ENCODE measurements at regions not wholly inside any gene's neighbourhood (a gene's known extent, or its start where the extent isn't known, plus 50 kb on each side); places are given as distances from the start of the nearest gene placed in this dataset.
"Not testable (repeated sequence)": the region's sequence is repeated elsewhere in the genome, so short reads cannot be mapped to it uniquely, and the experiment has no call there.

DNA sequence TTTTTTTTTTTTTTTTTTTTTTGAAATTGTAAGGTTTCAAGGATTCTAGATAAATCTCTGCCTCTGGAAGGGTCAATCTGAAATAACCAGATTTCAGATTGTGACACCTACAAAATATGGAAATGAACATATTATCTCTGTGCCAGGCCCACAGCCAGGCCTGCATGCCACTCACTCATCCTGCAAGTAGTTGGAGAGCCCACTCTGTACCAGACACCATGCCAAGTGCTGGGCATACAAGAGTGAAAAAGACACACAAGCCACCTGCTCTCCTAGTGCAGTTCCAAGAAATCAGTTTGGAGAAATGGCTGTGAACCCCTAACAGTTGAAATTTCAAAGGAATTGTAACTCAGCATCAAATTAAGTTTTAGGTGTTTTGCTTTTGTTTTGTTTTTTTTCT lies 145.9 kb upstream of the NOCT start:
- Histone ChIP-seq H3K9me3 (ENCODE audit: insufficient read depth, low read depth, low read length) (no peaks in the 10 kb centered on the region), H3K27me3 (ENCODE audit: insufficient read depth, low read length) (no peaks in the 10 kb centered on the region), H3K36me3 (ENCODE audit: insufficient read depth, low read length) (no peaks in the 10 kb centered on the region), H3K4me1 (ENCODE audit: insufficient read depth, low read length) (peaks cover 9% of the 10 kb centered on the region; the same call in 1 of the 2 replicates), H3K4me3 (ENCODE audit: low read length) (no peak overlapping the region), H3K9ac (ENCODE audit: low read depth, low read length) (no peak overlapping the region), H3K27ac (ENCODE audit: low read depth, low read length) (no peak overlapping the region)

DNA sequence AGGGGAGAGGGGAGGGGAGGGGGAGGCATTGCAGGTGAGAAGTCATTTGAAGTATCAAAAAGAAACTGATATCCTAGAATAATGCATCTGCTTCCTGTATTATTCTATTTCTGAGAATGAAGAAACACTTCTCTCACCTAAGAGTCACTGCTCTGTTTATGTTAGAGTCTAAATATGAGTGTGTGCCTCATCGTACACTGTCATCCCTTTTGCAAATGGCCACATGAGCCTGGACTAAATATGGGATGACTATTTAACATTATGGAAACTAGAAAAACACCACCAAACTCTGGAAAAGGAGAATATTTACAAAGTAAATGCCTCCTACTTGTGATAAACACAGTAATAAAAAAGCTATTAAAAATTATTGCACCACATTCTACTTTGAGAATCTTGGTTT lies 146.4 kb upstream of the NOCT start:
- Histone ChIP-seq H3K36me3 (ENCODE audit: insufficient read depth, low read length) (no peaks in the 10 kb centered on the region), H3K27me3 (ENCODE audit: insufficient read depth, low read length) (no peaks in the 10 kb centered on the region), H3K27ac (ENCODE audit: low read depth, low read length) (no peak overlapping the region), H3K4me1 (ENCODE audit: insufficient read depth, low read length) (peaks cover 9% of the 10 kb centered on the region; the same call in 1 of the 2 replicates), H3K9me3 (ENCODE audit: insufficient read depth, low read depth, low read length) (no peaks in the 10 kb centered on the region), H3K9ac (ENCODE audit: low read depth, low read length) (no peak overlapping the region), H3K4me3 (ENCODE audit: low read length) (no peak overlapping the region)
- 75% methylated on average over 1 of the region's 1 CpG for WGBS

DNA sequence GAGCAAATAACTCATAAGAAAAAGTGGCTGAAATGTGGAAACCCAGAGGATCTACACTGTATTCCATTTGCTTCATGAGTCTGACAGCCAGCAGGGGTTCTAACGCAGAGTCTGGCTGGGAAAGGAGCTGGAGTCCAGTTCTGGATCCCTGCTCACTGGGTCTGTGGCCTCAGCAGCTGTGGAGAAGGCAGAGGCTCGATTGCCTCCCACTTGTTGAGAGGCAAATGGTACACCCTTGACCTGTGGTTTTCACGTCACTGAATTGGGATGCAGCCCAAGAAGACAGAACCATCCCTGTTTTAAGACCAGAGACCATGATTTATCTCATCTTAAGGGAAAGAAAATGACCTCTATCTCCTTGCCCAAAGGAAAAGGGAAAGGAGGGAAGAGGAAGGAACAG lies 147.0 kb upstream of the NOCT start:
- no peak overlapping the region for H3K27ac ChIP-seq (ENCODE audit: low read depth, low read length)
- no peaks in the 10 kb centered on the region for H3K9me3 ChIP-seq (ENCODE audit: insufficient read depth, low read depth, low read length)
- no peaks in the 10 kb centered on the region for H3K36me3 ChIP-seq (ENCODE audit: insufficient read depth, low read length)
- H3K4me1 ChIP-seq (ENCODE audit: insufficient read depth, low read length), result peaks cover 9% of the 10 kb centered on the region; the same call in 1 of the 2 replicates
- WGBS, result 77% methylated on average over 3 of the region's 3 CpGs
- H3K4me3 ChIP-seq (ENCODE audit: low read length), result no peak overlapping the region
- H3K9ac ChIP-seq (ENCODE audit: low read depth, low read length), result no peak overlapping the region
- H3K27me3 ChIP-seq (ENCODE audit: insufficient read depth, low read length), result no peaks in the 10 kb centered on the region

DNA sequence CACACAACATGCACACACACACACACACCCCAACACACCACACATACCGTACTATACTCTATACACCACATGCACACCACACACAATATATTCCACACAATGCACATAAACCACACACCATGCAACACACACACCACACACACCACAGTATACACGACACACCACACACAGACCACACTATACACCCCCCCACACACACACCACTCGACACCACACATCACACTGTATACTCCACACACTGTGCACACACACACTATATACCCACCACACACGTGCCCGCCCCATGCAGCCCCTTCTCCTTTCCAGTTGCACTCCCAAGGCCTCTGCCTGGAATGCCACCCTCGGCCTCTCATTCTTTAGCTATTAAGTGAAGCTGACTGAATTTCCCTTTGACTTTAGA lies 148.2 kb upstream of the NOCT start:
- Histone ChIP-seq H3K27ac (ENCODE audit: low read depth, low read length) (no peak overlapping the region), H3K4me3 (ENCODE audit: low read length) (no peak overlapping the region), H3K9me3 (ENCODE audit: insufficient read depth, low read depth, low read length) (no peaks in the 10 kb centered on the region), H3K4me1 (ENCODE audit: insufficient read depth, low read length) (peaks cover 9% of the 10 kb centered on the region; the same call in 1 of the 2 replicates), H3K36me3 (ENCODE audit: insufficient read depth, low read length) (no peaks in the 10 kb centered on the region), H3K9ac (ENCODE audit: low read depth, low read length) (no peak overlapping the region), H3K27me3 (ENCODE audit: insufficient read depth, low read length) (no peaks in the 10 kb centered on the region)
- WGBS, result 89% methylated on average over 6 of the region's 6 CpGs

DNA sequence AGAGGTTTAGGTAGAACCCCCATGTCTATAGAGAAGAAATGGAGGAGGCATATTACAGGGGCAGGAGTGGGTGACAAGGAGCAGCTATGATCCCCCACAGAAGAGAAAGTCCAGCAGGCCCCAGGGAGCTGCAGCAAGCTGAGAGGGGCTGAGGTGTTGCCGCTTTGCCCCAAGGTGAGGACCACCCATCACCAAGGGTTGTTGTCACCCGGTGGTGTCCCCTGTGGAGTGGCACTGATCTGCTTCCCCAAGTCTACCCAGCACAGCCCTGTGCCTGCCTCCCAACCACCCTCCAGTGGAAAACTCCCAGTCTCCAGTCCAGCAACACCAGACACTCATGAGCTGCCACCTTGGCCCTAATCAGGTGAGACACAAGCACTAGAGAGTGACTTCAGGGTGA lies 149.3 kb upstream of the NOCT start:
- no peaks in the 10 kb centered on the region for H3K9me3 ChIP-seq (ENCODE audit: insufficient read depth, low read depth, low read length)
- 91% methylated on average over 2 of the region's 2 CpGs for WGBS
- no peak overlapping the region for H3K4me3 ChIP-seq (ENCODE audit: low read length)
- H3K9ac ChIP-seq (ENCODE audit: low read depth, low read length), result no peak overlapping the region
- H3K27ac ChIP-seq (ENCODE audit: low read depth, low read length), result no peak overlapping the region
- peaks cover 7% of the 10 kb centered on the region; the same call in 1 of the 2 replicates for H3K4me1 ChIP-seq (ENCODE audit: insufficient read depth, low read length)
- H3K36me3 ChIP-seq (ENCODE audit: insufficient read depth, low read length), result no peaks in the 10 kb centered on the region
- H3K27me3 ChIP-seq (ENCODE audit: insufficient read depth, low read length), result no peaks in the 10 kb centered on the region

DNA sequence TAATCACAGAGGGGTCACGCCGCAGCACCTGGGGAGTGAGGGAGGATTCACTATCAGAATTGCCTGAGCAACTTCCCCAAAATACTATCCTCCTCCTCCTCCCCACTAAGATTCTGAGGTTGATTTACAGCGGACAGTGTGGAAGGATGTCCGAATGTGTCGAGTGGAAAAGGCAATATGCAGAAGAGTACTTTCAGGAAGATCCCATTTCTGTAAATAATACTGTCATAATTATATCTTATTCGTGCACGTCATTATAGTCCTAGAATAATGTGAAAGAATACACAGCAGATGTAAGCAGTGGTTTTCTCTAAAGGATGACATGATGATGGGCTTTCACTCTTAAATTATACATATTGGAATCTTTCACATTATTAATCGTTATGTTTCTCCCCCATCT lies 149.8 kb upstream of the NOCT start:
- Histone ChIP-seq H3K9me3 (ENCODE audit: insufficient read depth, low read depth, low read length) (no peaks in the 10 kb centered on the region), H3K4me1 (ENCODE audit: insufficient read depth, low read length) (peaks cover 4% of the 10 kb centered on the region; the same call in 1 of the 2 replicates), H3K36me3 (ENCODE audit: insufficient read depth, low read length) (no peaks in the 10 kb centered on the region), H3K4me3 (ENCODE audit: low read length) (no peak overlapping the region), H3K27ac (ENCODE audit: low read depth, low read length) (no peak overlapping the region), H3K9ac (ENCODE audit: low read depth, low read length) (no peak overlapping the region), H3K27me3 (ENCODE audit: insufficient read depth, low read length) (no peaks in the 10 kb centered on the region)
- 94% methylated on average over 5 of the region's 8 CpGs for WGBS

DNA sequence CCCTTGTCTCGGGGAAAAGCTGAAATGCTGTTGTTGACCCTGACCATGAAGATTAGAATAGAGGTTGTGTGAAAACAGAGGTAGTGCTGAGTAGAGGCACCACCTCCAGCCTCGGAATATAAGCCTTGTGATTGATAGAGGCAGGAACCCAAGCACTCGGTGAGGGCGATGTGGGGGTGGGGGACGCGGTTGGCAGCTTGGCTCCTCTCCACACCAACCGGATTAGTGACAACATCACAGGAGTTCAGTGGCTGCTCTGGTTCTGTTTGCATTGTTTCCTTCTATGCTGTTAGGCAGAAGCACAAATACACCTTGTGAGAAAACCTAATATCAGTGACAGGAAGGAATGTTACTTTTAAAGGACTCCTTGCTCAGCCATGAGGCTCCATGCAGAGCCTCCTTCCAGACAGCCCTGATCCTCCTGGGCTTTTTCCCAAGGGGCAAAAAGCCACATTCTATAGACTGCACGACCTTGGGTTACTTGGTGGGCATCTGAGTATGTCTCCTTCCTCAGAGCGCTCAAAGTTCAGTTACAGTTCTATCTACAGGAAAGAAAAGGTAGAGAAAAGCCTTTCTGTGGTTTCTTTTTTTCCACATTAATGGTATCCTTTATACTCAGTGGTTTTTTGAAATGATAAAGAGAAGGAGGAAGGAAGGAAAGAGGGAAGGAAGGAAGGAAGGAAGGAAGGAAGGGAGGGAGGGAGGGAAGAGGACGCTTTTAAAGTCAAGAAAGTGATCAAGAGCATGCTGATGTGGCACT lies 150.4 kb upstream of the NOCT start:
- Histone ChIP-seq H3K9ac (ENCODE audit: low read depth, low read length) (no peak overlapping the region), H3K27ac (ENCODE audit: low read depth, low read length) (no peak overlapping the region), H3K36me3 (ENCODE audit: insufficient read depth, low read length) (no peaks in the 10 kb centered on the region), H3K4me3 (ENCODE audit: low read length) (no peak overlapping the region), H3K27me3 (ENCODE audit: insufficient read depth, low read length) (no peaks in the 10 kb centered on the region), H3K4me1 (ENCODE audit: insufficient read depth, low read length) (no peaks in the 10 kb centered on the region), H3K9me3 (ENCODE audit: insufficient read depth, low read depth, low read length) (no peaks in the 10 kb centered on the region)
- 80% methylated on average over 10 of the region's 10 CpGs for WGBS

DNA sequence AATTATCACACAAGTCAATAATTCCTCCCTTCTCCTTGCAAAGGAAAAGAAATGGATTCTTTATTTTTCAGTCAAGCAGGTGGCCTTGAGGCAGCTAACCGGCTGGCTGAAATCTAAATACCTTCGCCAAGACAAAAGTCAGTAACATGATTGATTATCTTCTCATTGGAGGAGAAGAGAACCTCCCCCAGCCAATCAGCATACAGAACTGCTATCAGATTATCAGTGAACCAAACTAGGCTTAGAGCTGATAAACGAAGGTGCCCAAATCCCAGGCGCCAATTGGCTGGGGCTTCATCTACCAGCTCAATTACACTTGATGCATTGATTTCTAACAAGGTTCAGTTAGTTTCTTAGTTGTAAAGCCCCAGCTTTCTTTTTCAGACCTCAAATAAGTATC lies 152.4 kb upstream of the NOCT start:
- no peaks in the 10 kb centered on the region for H3K4me1 ChIP-seq (ENCODE audit: insufficient read depth, low read length)
- H3K27ac ChIP-seq (ENCODE audit: low read depth, low read length), result no peak overlapping the region
- no peak overlapping the region for H3K9ac ChIP-seq (ENCODE audit: low read depth, low read length)
- no peaks in the 10 kb centered on the region for H3K27me3 ChIP-seq (ENCODE audit: insufficient read depth, low read length)
- H3K9me3 ChIP-seq (ENCODE audit: insufficient read depth, low read depth, low read length), result no peaks in the 10 kb centered on the region
- H3K4me3 ChIP-seq (ENCODE audit: low read length), result no peak overlapping the region
- WGBS, result 88% methylated on average over 4 of the region's 4 CpGs
- H3K36me3 ChIP-seq (ENCODE audit: insufficient read depth, low read length), result no peaks in the 10 kb centered on the region

DNA sequence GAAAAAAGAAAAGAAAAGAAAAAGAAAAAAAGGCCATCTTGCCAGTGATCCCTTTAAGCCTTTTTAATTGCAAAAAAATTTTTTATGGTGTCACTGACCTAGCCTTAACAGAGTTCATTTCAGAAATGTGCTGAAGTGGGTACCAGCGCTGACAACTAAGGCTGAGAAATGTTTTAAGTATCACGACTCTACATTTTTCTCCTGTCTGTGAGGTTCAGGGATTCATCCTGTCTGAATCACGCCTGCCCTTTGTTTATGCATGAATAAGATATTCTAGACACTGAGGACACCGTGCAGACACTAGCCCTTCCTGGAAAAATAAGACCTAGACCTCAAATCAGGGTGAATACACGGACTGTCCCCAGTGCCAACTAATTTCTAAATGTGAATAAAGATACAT lies 154.4 kb upstream of the NOCT start:
- Histone ChIP-seq H3K9ac (ENCODE audit: low read depth, low read length) (no peak overlapping the region), H3K4me3 (ENCODE audit: low read length) (no peak overlapping the region), H3K27ac (ENCODE audit: low read depth, low read length) (no peak overlapping the region), H3K36me3 (ENCODE audit: insufficient read depth, low read length) (no peaks in the 10 kb centered on the region), H3K27me3 (ENCODE audit: insufficient read depth, low read length) (no peaks in the 10 kb centered on the region), H3K4me1 (ENCODE audit: insufficient read depth, low read length) (no peaks in the 10 kb centered on the region), H3K9me3 (ENCODE audit: insufficient read depth, low read depth, low read length) (no peaks in the 10 kb centered on the region)
- 92% methylated on average over 5 of the region's 5 CpGs for WGBS

DNA sequence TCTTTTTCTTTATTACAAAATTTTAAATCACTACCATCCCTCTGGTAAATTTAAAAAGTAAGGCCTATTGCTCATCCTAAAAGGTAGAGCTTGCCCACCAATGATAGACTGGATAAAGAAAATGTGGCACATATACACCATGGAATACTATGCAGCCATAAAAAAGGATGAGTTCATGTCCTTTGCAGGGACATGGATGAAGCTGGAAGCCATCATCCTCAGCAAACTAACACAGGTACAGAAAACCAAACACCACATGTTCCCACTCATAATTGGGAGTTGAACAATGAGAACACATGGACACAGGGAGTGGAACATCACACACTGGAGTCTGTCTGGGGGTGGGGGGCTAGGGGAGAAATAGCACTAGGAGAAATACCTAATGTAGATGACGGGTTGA lies 155.2 kb upstream of the NOCT start:
- 100% methylated on average over 1 of the region's 1 CpG for WGBS
- H3K9ac ChIP-seq (ENCODE audit: low read depth, low read length); H3K4me1 ChIP-seq (ENCODE audit: insufficient read depth, low read length): not testable (repeated sequence)

DNA sequence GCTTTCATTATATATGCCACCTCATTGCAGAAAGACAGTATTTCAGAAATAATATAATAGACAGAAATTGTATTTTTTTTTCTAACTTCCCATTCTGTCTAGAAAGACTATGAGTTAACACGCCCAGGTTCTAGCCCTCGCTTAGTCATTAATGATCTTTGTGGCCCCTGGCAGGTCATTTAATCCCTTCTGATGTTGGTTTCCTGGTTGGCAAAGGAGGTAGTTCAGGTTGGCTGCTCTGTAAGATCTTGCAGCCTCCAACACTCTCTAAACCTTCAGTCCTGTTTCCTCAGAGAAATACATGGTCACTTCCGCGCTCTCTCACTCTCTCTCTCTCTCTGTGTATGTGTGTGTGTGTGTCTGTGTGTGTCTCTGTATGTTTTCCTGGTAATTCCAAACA lies 156.3 kb upstream of the NOCT start:
- H3K9me3 ChIP-seq (ENCODE audit: insufficient read depth, low read depth, low read length), result peaks cover 5% of the 10 kb centered on the region; the same call in 1 of the 2 replicates
- no peaks in the 10 kb centered on the region for H3K27me3 ChIP-seq (ENCODE audit: insufficient read depth, low read length)
- no peaks in the 10 kb centered on the region for H3K36me3 ChIP-seq (ENCODE audit: insufficient read depth, low read length)
- H3K9ac ChIP-seq (ENCODE audit: low read depth, low read length), result no peak overlapping the region
- no peaks in the 10 kb centered on the region for H3K4me1 ChIP-seq (ENCODE audit: insufficient read depth, low read length)
- no peak overlapping the region for H3K27ac ChIP-seq (ENCODE audit: low read depth, low read length)
- no peak overlapping the region for H3K4me3 ChIP-seq (ENCODE audit: low read length)
- WGBS, result 96% methylated on average over 2 of the region's 4 CpGs

More for the DNA sequence above, 155.2 kb upstream of the NOCT start:
- not testable (repeated sequence) for H3K36me3 ChIP-seq (ENCODE audit: insufficient read depth, low read length); H3K9me3 ChIP-seq (ENCODE audit: insufficient read depth, low read depth, low read length); H3K27ac ChIP-seq (ENCODE audit: low read depth, low read length); H3K4me3 ChIP-seq (ENCODE audit: low read length); H3K27me3 ChIP-seq (ENCODE audit: insufficient read depth, low read length)

DNA sequence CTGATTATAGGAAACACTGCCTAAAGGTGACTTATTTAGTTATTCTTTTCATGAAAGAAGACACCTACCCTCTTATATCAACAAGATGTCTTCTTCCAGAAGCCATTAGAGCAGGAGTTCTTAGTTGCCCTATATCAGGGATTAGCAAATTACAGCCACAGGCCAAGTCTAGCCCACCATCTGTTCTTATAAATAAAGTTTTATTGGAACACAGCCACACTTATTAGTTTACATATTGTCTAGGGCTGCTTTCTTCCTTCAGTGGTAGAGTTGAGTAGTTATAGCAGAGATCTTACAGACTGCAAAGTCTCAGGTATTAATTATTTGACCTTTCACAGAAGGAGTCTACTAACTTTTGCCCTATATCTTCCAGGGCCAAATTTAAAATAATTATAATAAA lies 157.2 kb upstream of the NOCT start:
- no peak overlapping the region for H3K9ac ChIP-seq (ENCODE audit: low read depth, low read length)
- no peak overlapping the region for H3K27ac ChIP-seq (ENCODE audit: low read depth, low read length)
- no peak overlapping the region for H3K4me3 ChIP-seq (ENCODE audit: low read length)
- H3K4me1 ChIP-seq (ENCODE audit: insufficient read depth, low read length), result no peaks in the 10 kb centered on the region
- peaks cover 5% of the 10 kb centered on the region; the same call in 1 of the 2 replicates for H3K9me3 ChIP-seq (ENCODE audit: insufficient read depth, low read depth, low read length)
- no peaks in the 10 kb centered on the region for H3K36me3 ChIP-seq (ENCODE audit: insufficient read depth, low read length)
- H3K27me3 ChIP-seq (ENCODE audit: insufficient read depth, low read length), result no peaks in the 10 kb centered on the region
